MCF 10A (cell line): ENCODE measurements at regions not wholly inside any gene's neighbourhood (a gene's known extent, or its start where the extent isn't known, plus 50 kb on each side); places are given as distances from the start of the nearest gene placed in this dataset.
A peak's percentile ranks its signal among the peaks of the same experiment; 100 is the strongest.

Source experiments
- BruUV-seq: library from RNA; stranded (reverse); fragments of 400-500 nt; replicated peaks from 2 replicates; lab custom pipeline; 2021; lab: Mats Ljungman, UMichigan
- CTCF ChIA-PET: fragments of 300-600 bp; sonication (Branson Sonifier 250); formaldehyde crosslinking; extraction: SDS; loops from one replicate; lab custom pipeline; 2021; ENCODE audit warnings: antibody characterized with exemption, inconsistent platforms; lab: Yijun Ruan, JAX
- POLR2A ChIA-PET: fragments of 300-600, 350-650 bp; sonication (Branson Sonifier 250); formaldehyde crosslinking; extraction: SDS; loops from one replicate; lab custom pipeline; 2020; ENCODE audit warnings: antibody characterized with exemption, inconsistent platforms; lab: Yijun Ruan, JAX
- DNase-seq: peaks from one replicate; pipeline ENCODE4 v3.0.0-alpha.2; 2018; ENCODE audit not compliant: unreplicated experiment
- H3K27ac Mint-ChIP-seq: one replicate; pipeline ENCODE4 v1.8.0; 2022; ENCODE audit warnings: mild to moderate bottlenecking, low read depth, mixed read lengths; ENCODE audit not compliant: unreplicated experiment
- H3K27me3 Mint-ChIP-seq: one replicate; pipeline ENCODE4 v1.8.0; 2022; ENCODE audit warnings: mixed read lengths; ENCODE audit not compliant: insufficient read depth, unreplicated experiment
- H3K36me3 Mint-ChIP-seq: one replicate; pipeline ENCODE4 v1.8.0; 2022; ENCODE audit warnings: mild to moderate bottlenecking, moderate library complexity, mixed read lengths; ENCODE audit not compliant: insufficient read depth, unreplicated experiment
- H3K4me1 Mint-ChIP-seq: one replicate; pipeline ENCODE4 v1.8.0; 2022; ENCODE audit warnings: mixed read lengths; ENCODE audit not compliant: insufficient read depth, unreplicated experiment
- H3K4me3 Mint-ChIP-seq: one replicate; pipeline ENCODE4 v1.8.0; 2022; ENCODE audit warnings: mild to moderate bottlenecking, moderate library complexity, mixed read lengths; ENCODE audit not compliant: unreplicated experiment
- H3K9me3 Mint-ChIP-seq: one replicate; pipeline ENCODE4 v1.8.0; 2022; ENCODE audit warnings: mixed read lengths; ENCODE audit not compliant: unreplicated experiment
- CTCF ChIP-seq: fragments of 200-600 bp; IDR thresholded peaks from one replicate; pipeline ENCODE4 v1.8.0; 2022; ENCODE audit warnings: antibody characterized with exemption, mild to moderate bottlenecking; ENCODE audit not compliant: unreplicated experiment
- intact Hi-C: fragments of 100-400 bp; cut with micrococcal nuclease; formaldehyde crosslinking; loops from 2 replicates; pipeline ENCODE4 v1.14.1; 2022

- H3K4me3 Mint-ChIP-seq = no peak overlapping the region
- no peaks in the 10 kb centered on the region for H3K36me3 Mint-ChIP-seq
- TF ChIP-seq CTCF = no peak
- intact Hi-C loops = no loop called here
- no TSS peak for BruUV-seq
- no peaks in the 10 kb centered on the region for H3K4me1 Mint-ChIP-seq
- H3K27ac Mint-ChIP-seq = no peak overlapping the region
- CTCF ChIA-PET = no interaction called here
- POLR2A ChIA-PET = no interaction called here
- DNase-seq = no peak
- no peaks in the 10 kb centered on the region for H3K9me3 Mint-ChIP-seq
- peaks cover 12% of the 10 kb centered on the region for H3K27me3 Mint-ChIP-seq
Measured at GRCh38 chr1:63143482-63143881, 178.9 kb upstream of the FOXD3 start.

GRCh38 chr1:63147783-63148182, 174.6 kb upstream of the FOXD3 start:
- ChIA-PET CTCF (interaction anchor here (1.8 kb wide), 2 partner anchors 11 to 308 kb away, joined by 5 to 9 read pairs; no protein-coding TSS in a partner anchor), POLR2A (no interaction called here)
- H3K4me3 Mint-ChIP-seq = no peak overlapping the region
- no peaks in the 10 kb centered on the region for H3K9me3 Mint-ChIP-seq
- no peak for DNase-seq
- BruUV-seq = no TSS peak
- no peak for TF ChIP-seq CTCF
- no peak overlapping the region for H3K27ac Mint-ChIP-seq
- H3K36me3 Mint-ChIP-seq = no peaks in the 10 kb centered on the region
- intact Hi-C loops = loop anchor here (2.0 to 5.0 kb wide), 3 partner anchors 143 to 307 kb away; no protein-coding TSS in a partner anchor
- peaks cover 41% of the 10 kb centered on the region for H3K27me3 Mint-ChIP-seq
- no peaks in the 10 kb centered on the region for H3K4me1 Mint-ChIP-seq

GRCh38 chr1:63148825-63149645, 173.3 kb upstream of the FOXD3 start:
- Mint-ChIP-seq H3K4me3 (no peak overlapping the region), H3K27me3 (peaks cover 52% of the 10 kb centered on the region), H3K9me3 (no peaks in the 10 kb centered on the region), H3K36me3 (no peaks in the 10 kb centered on the region), H3K4me1 (no peaks in the 10 kb centered on the region), H3K27ac (no peak overlapping the region)
- DNase-seq = peak; percentile 62
- ChIA-PET POLR2A (interaction anchor here (0.6 kb wide), 1 partner anchor 203 kb away, joined by 3 read pairs; no protein-coding TSS in a partner anchor), CTCF (interaction anchor here (0.6 to 1.8 kb wide), 29 partner anchors 9 to 641 kb away, joined by 3 to 11 read pairs (median 4); no protein-coding TSS in a partner anchor)
- peak; percentile 33 for TF ChIP-seq CTCF
- intact Hi-C loops = loop anchor here (1.0 to 5.0 kb wide), 4 partner anchors 144 to 308 kb away; no protein-coding TSS in a partner anchor
- BruUV-seq = no TSS peak

GRCh38 chr1:63152572-63152971, 169.8 kb upstream of the FOXD3 start:
- Mint-ChIP-seq H3K4me3 (no peak overlapping the region), H3K9me3 (no peaks in the 10 kb centered on the region), H3K36me3 (no peaks in the 10 kb centered on the region), H3K27ac (no peak overlapping the region), H3K4me1 (no peaks in the 10 kb centered on the region), H3K27me3 (peaks cover 62% of the 10 kb centered on the region)
- intact Hi-C loops = no loop called here
- DNase-seq = peak; percentile 28
- TF ChIP-seq CTCF = no peak
- POLR2A ChIA-PET = no interaction called here
- CTCF ChIA-PET = interaction anchor here (0.7 to 1.3 kb wide), 2 partner anchors 12 to 78 kb away, joined by 3 to 4 read pairs; no protein-coding TSS in a partner anchor
- BruUV-seq = no TSS peak
